HFF-Myc (cell line): ENCODE measurements at regions not wholly inside any gene's neighbourhood (a gene's known extent, or its start where the extent isn't known, plus 50 kb on each side); places are given as distances from the start of the nearest gene placed in this dataset.

Experiments
- DNase-seq: peaks from one replicate; pipeline ENCODE4 v3.0.0-alpha.2; 2011; ENCODE audit warnings: low read depth; ENCODE audit errors: extremely low read depth
- H3K4me3 ChIP-seq: replicated peaks from 2 replicates; pipeline ENCODE4 v1.5.1; 2011; ENCODE audit warnings: low read depth, mild to moderate bottlenecking, control low read depth, low read length
- CTCF ChIP-seq: IDR thresholded peaks from 2 replicates; pipeline ENCODE4 v1.5.1; 2012; ENCODE audit warnings: mild to moderate bottlenecking, low read depth, low read length, control low read depth; ENCODE audit errors: missing control alignments

- DNase-seq: peak; percentile 6
- no peak for TF ChIP-seq CTCF
- no peak overlapping the region for H3K4me3 ChIP-seq
Observed at GRCh38 chr11:70763606-70764005, 365.3 kb downstream of the CTTN start.

- no peak overlapping the region for H3K4me3 ChIP-seq
- no peak for TF ChIP-seq CTCF
- DNase-seq: no peak
Observed at GRCh38 chr11:70764356-70764905, 366.1 kb downstream of the CTTN start.

- DNase-seq: no peak
- no peak for TF ChIP-seq CTCF
- H3K4me3 ChIP-seq: no peak overlapping the region
Observed at GRCh38 chr11:70766901-70767300, 368.6 kb downstream of the CTTN start.

- no peak for TF ChIP-seq CTCF
- no peak for DNase-seq
- H3K4me3 ChIP-seq: no peak overlapping the region
Observed at GRCh38 chr11:70768346-70769095, 370.2 kb downstream of the CTTN start.

- no peak for TF ChIP-seq CTCF
- DNase-seq: no peak
- H3K4me3 ChIP-seq: no peak overlapping the region
Observed at GRCh38 chr11:70769106-70769505, 370.8 kb downstream of the CTTN start.

GRCh38 chr11:70769521-70769920, 371.2 kb downstream of the CTTN start:
- TF ChIP-seq CTCF: no peak
- no peak overlapping the region for H3K4me3 ChIP-seq
- DNase-seq: no peak
